Cardiac fibroblast (primary cell): ENCODE measurements at regions not wholly inside any gene's neighbourhood (a gene's known extent, or its start where the extent isn't known, plus 50 kb on each side); places are given as distances from the start of the nearest gene placed in this dataset.
"Not testable (repeated sequence)": the region's sequence is repeated elsewhere in the genome, so short reads cannot be mapped to it uniquely, and the experiment has no call there.

ENCODE experiments used
- DNase-seq, 2 donors: peaks; one replicate each; pipeline versions ENCODE4 v3.0.0 to v3.0.0-alpha.2; 2010; ENCODE audit warnings: low read depth in 2 of 2
- H3K4me3 ChIP-seq, 2 donors: replicated peaks in 1 of 2; 1 replicate in 1 of 2; 2 replicates in 1 of 2; pipeline ENCODE4 v1.5.1; 2011; ENCODE audit warnings: low read depth in 2 of 2, low read length in 2 of 2, mild to moderate bottlenecking in 2 of 2, moderate library complexity in 1 of 2
- TF ChIP-seq, protein P1 (sequence below): IDR thresholded peaks from one replicate; pipeline ENCODE4 v1.5.1; 2011; ENCODE audit warnings: low read depth, mild to moderate bottlenecking, low read length, inconsistent platforms

DNA sequence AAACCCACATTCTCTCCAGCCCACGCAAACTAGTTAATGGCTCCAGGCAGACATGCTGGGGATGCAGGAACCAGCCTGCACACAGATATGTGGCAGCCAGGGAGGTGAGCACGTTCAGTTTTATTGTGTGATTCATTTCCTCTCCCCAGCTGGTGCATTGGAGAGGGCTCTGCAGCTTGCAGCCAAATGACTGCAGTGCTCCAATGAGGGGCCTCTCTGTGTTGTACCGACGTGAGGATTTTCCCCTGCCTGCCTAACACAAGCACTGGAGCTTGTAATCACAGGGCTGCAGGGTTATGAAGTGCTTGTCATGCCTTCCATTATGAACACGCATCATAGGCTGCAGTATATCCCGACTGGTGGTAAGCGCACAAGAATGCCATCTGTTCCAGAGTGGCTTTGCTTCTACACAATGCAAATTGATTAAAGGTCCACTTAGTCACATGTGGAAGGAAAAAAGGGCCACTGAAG lies 92.3 kb upstream of the THUMPD2 start:
- H3K4me3 ChIP-seq: no peak overlapping the region
- TF ChIP-seq, protein P1, sequence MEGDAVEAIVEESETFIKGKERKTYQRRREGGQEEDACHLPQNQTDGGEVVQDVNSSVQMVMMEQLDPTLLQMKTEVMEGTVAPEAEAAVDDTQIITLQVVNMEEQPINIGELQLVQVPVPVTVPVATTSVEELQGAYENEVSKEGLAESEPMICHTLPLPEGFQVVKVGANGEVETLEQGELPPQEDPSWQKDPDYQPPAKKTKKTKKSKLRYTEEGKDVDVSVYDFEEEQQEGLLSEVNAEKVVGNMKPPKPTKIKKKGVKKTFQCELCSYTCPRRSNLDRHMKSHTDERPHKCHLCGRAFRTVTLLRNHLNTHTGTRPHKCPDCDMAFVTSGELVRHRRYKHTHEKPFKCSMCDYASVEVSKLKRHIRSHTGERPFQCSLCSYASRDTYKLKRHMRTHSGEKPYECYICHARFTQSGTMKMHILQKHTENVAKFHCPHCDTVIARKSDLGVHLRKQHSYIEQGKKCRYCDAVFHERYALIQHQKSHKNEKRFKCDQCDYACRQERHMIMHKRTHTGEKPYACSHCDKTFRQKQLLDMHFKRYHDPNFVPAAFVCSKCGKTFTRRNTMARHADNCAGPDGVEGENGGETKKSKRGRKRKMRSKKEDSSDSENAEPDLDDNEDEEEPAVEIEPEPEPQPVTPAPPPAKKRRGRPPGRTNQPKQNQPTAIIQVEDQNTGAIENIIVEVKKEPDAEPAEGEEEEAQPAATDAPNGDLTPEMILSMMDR: no peak
- peak; percentile 76 to 78 for DNase-seq

DNA sequence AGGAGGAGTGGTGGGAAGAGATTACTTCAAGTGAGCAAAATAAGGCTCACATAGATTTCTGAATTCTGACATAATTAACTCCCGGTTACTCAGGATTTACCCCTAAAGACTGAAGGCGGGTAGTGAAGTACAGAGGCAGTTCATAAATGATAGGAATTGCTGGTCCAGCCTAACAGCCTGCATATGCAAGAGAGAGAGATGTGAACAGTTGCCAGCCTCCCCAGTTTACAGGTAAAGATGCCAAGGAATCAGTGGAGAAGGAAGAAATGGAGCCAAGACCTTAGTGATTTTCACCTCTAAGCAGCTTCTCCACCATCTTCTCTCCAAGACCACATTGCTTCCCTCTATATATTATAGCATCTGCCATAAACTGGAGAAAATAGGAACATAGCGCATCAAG lies 91.8 kb upstream of the THUMPD2 start:
- TF ChIP-seq, protein P1: no peak
- no peak for DNase-seq
- H3K4me3 ChIP-seq: no peak overlapping the region

DNA sequence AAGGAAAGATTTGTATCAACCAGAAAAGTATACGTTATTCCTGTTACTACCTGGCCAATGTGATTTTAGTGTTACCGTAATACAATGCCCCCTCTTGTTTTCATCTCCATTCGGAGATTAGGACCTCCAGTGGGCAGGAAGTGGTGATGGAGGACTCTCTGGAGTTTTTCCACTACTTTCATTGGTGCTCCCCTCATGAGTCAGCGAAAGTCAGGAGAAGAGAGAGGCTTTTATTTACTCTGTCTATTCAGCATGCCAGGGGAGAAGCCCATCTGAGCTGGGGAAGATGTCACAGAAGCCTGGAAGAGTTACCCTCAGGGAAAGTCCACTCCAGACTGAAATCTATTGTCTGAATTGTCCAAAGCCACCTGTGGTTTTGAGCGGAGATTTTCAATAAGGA lies 88.2 kb upstream of the THUMPD2 start:
- TF ChIP-seq, protein P1: no peak

DNA sequence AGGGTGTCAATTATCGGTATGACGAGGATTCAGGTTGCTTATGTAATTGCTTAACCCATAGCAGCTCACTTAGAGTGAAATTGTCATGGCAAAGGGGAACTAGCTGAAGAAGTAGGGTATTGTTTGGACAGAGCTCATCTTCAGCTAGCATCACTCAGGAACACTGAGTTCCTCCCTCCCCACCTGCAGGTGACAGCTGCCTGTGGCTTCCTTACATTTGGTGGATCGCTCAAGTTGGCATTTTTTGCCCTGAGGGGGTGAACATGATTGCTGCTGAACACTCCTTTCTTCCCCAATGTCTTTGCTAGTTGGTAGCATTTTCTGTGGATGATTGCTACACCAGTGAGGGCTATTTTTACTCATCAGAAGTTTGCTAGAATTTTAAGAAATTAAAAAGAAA lies 86.7 kb upstream of the THUMPD2 start:
- TF ChIP-seq, protein P1: no peak
- DNase-seq: no peak
- no peak overlapping the region for H3K4me3 ChIP-seq

More for the DNA sequence above, 88.2 kb upstream of the THUMPD2 start:
- no peak for DNase-seq
- no peak overlapping the region for H3K4me3 ChIP-seq

DNA sequence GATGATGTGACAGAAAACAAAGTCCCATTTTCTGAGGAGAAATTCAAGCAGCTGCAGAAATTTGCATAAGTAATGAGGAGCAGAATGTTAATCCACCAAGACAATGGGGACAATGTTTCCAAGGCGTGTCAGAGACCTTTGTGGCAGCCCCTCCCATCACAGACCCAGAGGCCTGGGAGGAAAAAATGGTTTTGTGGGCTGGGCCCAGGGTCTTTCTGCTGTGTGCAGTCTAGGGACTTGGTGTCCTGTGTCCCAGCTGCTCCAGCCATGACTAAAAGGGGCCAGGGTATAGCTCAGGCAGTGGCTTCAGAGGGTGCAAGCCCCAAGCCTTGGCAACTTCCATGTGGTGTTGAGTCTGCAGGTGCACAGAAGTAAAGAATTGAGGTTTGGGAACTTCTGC lies 84.6 kb upstream of the THUMPD2 start:
- DNase-seq, H3K4me3 ChIP-seq: not testable (repeated sequence)

DNA sequence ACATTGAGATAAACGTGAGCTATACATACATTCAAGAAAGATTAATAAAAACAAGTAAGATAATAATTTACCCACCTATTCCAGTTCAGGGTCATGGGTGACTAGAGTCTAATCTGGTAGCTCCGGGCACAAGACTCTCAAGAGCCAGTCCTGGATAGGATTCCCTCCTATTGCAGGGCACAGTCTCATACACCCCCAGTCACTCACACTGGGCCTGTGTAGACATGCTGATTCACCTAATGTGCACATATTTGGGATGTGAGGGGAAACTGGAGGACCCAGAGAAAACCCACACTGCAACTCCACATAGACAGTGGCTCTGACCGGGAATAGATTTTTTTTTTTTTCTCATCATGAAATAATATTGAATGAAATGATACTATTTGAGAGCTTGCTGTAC lies 81.5 kb upstream of the THUMPD2 start:
- TF ChIP-seq, protein P1: no peak
- no peak for DNase-seq
- no peak overlapping the region for H3K4me3 ChIP-seq

DNA sequence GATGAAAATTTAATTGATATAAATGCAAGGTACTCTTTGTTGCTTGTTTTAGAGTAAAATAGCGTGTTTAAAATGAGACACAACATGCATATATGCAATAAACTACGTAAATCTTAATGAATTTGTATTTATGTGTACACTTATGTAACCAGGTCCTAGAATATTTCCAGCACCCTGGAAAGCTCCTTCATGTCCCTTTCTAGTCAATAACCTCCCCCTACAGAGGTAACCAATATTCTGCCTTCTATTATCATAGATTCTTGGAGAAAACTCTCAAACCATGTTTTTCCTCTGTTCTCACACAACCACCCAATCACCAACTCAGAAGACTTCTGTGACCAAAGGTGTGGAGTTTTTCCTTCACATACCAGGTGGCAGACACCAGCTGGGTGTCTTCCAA lies 79.6 kb upstream of the THUMPD2 start:
- DNase-seq: no peak
- TF ChIP-seq, protein P1: no peak
- H3K4me3 ChIP-seq: no peak overlapping the region
